NCI-H1694 treated with DMSO at 0.1 percent for 48 hours (cell line): ENCODE measurements at regions not wholly inside any gene's neighbourhood (a gene's known extent, or its start where the extent isn't known, plus 50 kb on each side); places are given as distances from the start of the nearest gene placed in this dataset.

Experiments
- DNase-seq: peaks from one replicate; lab custom pipeline; 2025; lab: John Stamatoyannopoulos, UW

DNA sequence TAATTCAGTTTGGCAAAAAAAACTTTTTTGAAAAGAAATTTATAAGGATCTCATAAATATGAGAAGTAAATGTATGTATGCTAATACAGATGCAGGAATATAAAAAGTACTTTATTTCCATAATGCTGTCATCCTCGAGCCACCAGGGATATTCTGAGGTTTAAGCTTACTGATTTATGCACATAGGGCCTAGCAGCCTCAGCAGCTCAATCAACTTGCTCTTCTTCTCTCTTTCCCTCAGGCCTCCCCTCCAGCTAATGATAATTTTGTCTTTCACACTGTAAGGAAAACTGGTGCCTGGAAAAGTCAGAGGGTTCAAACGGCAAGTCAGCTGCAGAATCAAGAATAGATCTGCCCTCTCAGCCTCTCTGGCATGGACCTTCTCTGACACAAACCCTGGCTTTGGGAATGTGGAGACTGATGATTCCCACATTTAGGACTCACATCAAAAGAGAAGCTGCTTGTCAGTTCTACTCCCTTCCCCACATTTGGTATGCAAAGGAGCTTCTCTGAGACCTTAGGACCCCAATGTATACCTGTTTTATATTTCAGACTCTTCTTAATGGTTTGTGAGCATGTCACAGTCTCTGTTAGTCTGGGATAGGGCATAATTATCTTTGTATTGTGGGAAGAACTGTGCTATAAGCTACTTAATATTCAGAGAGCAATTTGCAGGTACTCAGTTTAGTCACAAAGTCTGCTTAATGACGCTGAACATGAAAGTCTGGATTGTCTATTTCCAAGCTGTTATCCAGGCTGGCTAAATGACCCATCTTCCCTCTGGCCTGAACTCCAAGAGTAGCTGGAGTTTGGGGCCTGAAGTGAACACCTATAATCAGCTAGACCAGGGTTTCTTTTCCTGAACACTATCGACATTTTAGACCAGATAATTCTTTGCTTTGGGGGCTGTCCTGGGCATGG, 52.1 kb upstream of the DIPK1A start:
- DNase-seq, result peak; percentile 37

DNA sequence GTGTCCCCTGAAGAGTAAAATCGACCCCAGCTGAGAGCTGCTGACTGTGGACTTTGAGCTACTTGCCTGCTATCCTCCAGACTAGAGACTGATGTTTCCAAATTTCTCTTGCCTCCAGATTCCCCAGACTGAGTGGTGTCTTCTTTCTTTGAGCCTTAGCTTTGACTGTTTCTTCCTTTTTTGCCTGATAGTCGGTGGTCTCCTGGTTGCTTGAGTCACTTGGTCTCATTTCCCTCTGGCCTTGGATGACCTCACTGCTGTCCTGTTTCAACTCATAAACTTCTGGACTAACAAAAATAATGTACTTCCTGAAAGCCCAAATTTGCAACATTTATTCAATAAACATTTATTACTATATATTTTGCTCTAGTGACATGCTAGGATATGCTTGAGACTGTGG, 52.9 kb upstream of the DIPK1A start:
- no peak for DNase-seq

DNA sequence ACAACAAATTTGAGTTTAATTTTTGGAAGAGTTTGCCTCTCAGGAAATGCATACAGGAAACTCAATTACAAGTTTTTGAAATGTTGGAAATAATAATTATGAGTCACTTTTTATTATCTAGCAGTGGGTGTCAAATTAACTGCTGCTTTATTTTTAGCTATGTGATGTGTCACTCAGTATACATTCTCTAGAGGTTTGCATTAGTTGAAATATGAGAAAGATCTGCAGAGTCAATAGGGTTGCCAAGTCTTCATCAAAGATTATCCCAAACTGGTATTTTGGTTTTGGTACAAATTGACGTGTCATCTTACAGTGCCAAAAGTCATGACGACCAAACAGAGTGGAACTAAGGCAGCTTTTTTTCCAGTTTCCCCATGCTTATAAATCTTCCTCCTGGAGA, 54.3 kb upstream of the DIPK1A start:
- no peak for DNase-seq

DNA sequence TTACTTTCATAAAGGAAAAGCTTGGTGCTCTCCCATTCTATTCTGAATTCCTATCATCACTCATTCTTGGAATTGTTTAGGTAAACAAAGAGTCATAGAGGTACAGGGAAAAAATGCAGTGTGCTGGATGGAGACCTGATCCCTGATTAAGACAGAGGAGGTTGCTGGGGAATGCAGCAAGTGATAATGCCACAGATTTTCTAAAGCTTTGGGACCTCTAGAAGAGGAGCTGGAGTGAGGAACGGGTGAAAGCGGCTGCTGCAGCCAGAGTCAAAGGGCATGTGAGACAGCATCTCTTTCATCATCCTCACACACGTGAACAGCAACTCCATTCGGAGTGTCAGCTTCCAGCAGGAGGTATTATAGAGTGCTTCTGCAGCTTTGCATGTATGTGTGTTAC, 54.9 kb upstream of the DIPK1A start:
- no peak for DNase-seq

DNA sequence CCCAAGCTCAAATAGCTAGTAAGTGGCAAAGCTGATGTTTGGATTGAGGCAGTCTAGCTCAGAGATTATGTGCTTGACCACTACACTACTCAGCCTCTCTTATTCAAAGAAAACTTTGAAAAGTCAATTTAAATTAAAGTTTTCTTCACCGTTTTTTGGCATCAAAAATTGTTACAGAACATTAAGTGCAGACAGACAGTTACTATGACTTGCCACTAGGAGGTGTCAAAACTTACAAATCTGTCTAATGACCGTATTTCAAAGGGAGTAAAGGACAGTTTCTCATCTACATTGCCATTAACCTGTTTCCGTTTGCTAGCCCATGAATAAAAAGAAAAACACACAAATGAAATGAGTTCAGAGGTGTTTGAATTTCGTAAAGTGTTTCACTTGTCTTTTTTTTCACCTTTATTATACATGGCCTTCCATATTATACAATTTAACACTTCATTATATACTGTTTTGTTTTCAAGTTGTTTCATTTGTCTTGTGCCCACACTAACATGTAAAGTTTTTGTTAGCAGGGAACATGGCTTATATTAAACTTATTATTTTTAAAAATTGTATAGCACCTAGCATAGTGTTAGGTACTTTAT, 57.4 kb upstream of the MTF2 start:
- DNase-seq, result peak; percentile 88

DNA sequence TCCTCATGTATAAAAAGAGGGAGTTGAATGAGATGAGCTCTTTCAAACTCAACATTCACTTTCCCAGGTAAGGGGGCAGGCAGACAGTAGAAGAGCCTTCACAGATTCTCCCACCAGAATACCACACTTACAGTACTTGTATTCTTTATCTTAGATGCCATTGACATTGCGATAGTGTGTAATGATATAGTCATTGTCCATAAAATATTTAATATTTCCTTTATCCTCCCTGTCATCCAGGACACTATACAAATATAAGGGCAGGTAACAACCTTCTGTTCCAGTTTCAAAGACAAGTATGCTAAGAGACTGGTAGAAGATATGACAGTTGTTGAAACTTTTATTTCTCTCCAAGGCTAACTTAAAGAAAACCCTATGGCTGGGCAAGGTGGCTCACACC, 56.5 kb upstream of the MTF2 start:
- DNase-seq, result no peak

DNA sequence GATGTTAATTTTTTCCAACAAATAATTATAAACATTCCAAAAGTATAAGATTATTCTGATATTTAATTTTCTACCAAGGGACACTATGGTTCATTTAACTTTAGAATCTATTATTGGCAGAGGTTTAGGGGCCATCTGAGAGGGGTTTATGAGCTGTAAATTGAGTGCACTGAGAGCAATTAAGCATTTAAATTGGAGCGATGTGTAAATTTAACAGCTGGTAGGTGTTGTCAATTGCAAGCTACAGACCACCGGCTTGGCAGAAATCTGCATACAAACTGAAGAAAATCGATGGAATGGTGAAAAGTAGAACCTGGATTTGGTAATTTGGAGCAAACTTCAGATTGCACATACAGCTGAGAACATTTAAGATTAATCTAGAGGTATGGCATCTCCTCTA, 55.8 kb upstream of the MTF2 start:
- peak; percentile 95 for DNase-seq

DNA sequence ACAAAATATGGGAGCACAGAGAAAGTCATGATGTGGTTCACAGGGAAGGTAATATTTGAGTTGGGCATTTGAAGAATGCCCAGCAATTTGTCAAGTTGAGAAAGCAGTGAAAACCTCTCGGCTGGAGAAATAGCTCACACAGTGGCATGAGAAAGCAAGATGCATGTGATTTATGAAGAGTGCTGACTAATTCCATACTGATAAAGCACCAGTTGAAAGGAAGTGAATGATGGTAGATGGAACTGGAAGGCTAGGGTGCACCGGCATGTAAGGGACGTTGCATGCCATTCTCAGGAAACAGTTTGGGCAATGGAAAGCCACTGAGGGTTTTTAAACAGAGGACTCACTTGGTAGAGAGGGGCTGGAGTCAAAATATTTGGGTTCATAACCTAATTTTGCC, 53.5 kb upstream of the MTF2 start:
- no peak for DNase-seq

DNA sequence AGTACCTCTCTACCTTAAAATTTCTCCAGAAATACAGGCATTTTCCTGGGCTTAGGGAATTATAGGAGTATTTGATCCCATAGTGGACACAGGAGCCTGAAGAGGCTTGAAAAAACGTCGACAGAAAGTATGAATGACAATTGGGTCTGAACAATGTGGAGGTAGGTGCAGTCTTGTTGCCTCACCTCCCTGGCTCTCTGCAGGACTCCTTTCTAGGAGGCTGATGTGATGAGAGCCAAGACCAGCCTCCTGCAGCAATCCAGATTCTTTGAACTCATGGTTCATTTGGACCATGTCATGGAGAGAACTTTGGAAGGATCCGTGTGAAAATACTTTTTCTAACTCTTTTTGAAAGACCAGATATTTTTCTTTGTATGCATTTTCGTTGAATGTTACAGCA, 50.5 kb upstream of the MTF2 start:
- no peak for DNase-seq
